HL-60 (cell line): ENCODE measurements at regions not wholly inside any gene's neighbourhood (a gene's known extent, or its start where the extent isn't known, plus 50 kb on each side); places are given as distances from the start of the nearest gene placed in this dataset.

ENCODE experiments used
- DNase-seq, 2 experiments: peaks; one replicate each; pipeline ENCODE4 v3.0.0-alpha.2; 2010 to 2020; ENCODE audit warnings: low read depth in 1 of 2, low spot score in 1 of 2
- H3K27ac ChIP-seq: fragments of 250-450 bp; sonication (Bioruptor Pico); replicated peaks from 2 replicates; pipeline ENCODE4 v1.5.1; 2020; ENCODE audit warnings: mild to moderate bottlenecking, moderate library complexity
- H3K27me3 ChIP-seq: fragments of 250-450 bp; sonication (Bioruptor Pico); 2 replicates; pipeline ENCODE4 v1.5.1; 2021; ENCODE audit warnings: mild to moderate bottlenecking, moderate library complexity; ENCODE audit not compliant: insufficient read depth, poor library complexity, severe bottlenecking
- H3K4me3 ChIP-seq: replicated peaks from 2 replicates; pipeline ENCODE4 v1.5.1; 2011; ENCODE audit warnings: mild to moderate bottlenecking, control low read depth, low read length; ENCODE audit not compliant: insufficient read depth
- CTCF ChIP-seq: IDR thresholded peaks from one replicate; pipeline ENCODE4 v1.5.1; 2011; ENCODE audit warnings: low read length, control low read depth, inconsistent platforms; ENCODE audit not compliant: insufficient read depth
- GABPA ChIP-seq: IDR thresholded peaks from 2 replicates; pipeline ENCODE4 v1.6.1; 2012; ENCODE audit warnings: low read depth
- POLR2AphosphoS5 ChIP-seq: IDR thresholded peaks from 2 replicates; pipeline ENCODE4 v1.6.1; 2012; ENCODE audit warnings: low read depth
- REST ChIP-seq: IDR thresholded peaks from 2 replicates; pipeline ENCODE4 v1.6.1; 2012; ENCODE audit warnings: low read depth; ENCODE audit not compliant: insufficient replicate concordance
- SPI1 ChIP-seq: IDR thresholded peaks from 2 replicates; pipeline ENCODE4 v1.6.1; 2012; ENCODE audit warnings: low read depth, mild to moderate bottlenecking, borderline replicate concordance

GRCh38 chr5:2378976-2379375 lies 372.5 kb downstream of the IRX2 start:
- no peak for TF ChIP-seq CTCF
- no peak for TF ChIP-seq POLR2AphosphoS5
- no peak for TF ChIP-seq REST
- no peak for TF ChIP-seq SPI1
- TF ChIP-seq GABPA, result no peak
- no peak overlapping the region for H3K4me3 ChIP-seq
- H3K27me3 ChIP-seq, result no peaks in the 10 kb centered on the region
- H3K27ac ChIP-seq, result no peak overlapping the region
- no peak for DNase-seq

- Histone ChIP-seq H3K27ac (no peak overlapping the region), H3K27me3 (no peaks in the 10 kb centered on the region), H3K4me3 (no peak overlapping the region)
- TF ChIP-seq REST (no peak), CTCF (no peak), SPI1 (no peak), GABPA (no peak), POLR2AphosphoS5 (no peak)
- DNase-seq, result no peak
Observed at GRCh38 chr5:2378108-2378507, 373.4 kb downstream of the IRX2 start.

- no peaks in the 10 kb centered on the region for H3K27me3 ChIP-seq
- H3K4me3 ChIP-seq, result no peak overlapping the region
- no peak for DNase-seq
- no peak overlapping the region for H3K27ac ChIP-seq
- TF ChIP-seq POLR2AphosphoS5 (no peak), SPI1 (no peak), CTCF (no peak), GABPA (no peak), REST (no peak)
Observed at GRCh38 chr5:2376486-2376885, 375.0 kb downstream of the IRX2 start.
